VCaP (cell line): ENCODE measurements at regions not wholly inside any gene's neighbourhood (a gene's known extent, or its start where the extent isn't known, plus 50 kb on each side); places are given as distances from the start of the nearest gene placed in this dataset.

Source experiments
- H3K27ac ChIP-seq: fragments of 450-650 bp; 2 replicates; pipeline ENCODE4 v1.5.1; 2017
- CTCF ChIP-seq: fragments of 450-650 bp; conservative IDR thresholded peaks from 2 replicates; pipeline ENCODE4 v1.5.1; 2017; ENCODE audit warnings: mild to moderate bottlenecking, moderate library complexity

DNA sequence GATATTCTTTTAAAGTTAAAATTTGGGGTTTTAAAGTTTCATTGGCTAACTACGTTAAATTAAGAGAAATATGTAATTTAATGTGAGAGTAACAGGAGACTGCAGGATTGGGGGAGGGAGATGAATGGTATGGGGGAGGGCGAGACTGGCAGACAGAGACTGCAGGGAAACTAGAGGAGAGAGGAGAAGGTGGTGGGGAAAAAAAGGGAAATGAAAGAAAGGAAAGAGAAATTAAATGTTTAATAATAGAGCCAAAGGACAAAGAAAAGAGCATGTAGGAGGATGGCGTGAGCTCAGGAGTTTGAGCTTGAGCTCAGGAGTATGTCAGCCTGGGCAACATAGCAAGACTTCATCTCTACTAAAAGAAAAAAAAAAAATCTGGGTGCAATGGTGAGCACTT is 115.9 kb downstream of the RFC3 start:
- H3K27ac ChIP-seq = no peak overlapping the region
- no peak for TF ChIP-seq CTCF

DNA sequence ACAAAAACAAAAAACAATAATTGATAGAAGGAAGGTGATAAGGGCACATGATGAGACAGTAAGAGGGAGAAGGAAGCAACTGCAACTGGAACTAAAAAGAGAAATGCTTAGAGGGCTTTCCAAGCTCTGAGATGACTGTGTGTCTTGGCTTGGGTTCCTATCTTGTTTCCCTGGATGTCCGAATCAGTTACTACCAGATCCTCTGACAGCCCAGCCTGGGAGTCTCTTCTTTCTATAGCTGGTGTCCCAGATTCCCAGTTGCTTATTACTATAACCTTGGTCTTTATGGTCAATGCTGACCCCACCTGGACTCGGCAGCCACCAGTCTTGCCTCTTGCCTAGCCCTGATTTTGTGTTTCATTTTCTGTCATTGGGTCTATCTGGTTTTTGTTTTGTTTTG is 116.4 kb downstream of the RFC3 start:
- H3K27ac ChIP-seq = no peak overlapping the region
- TF ChIP-seq CTCF = no peak

GRCh38 chr13:33934951-33935371 is 117.0 kb downstream of the RFC3 start:
- TF ChIP-seq CTCF = no peak

GRCh38 chr13:33935969-33936368 is 118.0 kb downstream of the RFC3 start:
- no peak for TF ChIP-seq CTCF

More at GRCh38 chr13:33934951-33935371, 117.0 kb downstream of the RFC3 start:
- H3K27ac ChIP-seq = no peak overlapping the region

DNA sequence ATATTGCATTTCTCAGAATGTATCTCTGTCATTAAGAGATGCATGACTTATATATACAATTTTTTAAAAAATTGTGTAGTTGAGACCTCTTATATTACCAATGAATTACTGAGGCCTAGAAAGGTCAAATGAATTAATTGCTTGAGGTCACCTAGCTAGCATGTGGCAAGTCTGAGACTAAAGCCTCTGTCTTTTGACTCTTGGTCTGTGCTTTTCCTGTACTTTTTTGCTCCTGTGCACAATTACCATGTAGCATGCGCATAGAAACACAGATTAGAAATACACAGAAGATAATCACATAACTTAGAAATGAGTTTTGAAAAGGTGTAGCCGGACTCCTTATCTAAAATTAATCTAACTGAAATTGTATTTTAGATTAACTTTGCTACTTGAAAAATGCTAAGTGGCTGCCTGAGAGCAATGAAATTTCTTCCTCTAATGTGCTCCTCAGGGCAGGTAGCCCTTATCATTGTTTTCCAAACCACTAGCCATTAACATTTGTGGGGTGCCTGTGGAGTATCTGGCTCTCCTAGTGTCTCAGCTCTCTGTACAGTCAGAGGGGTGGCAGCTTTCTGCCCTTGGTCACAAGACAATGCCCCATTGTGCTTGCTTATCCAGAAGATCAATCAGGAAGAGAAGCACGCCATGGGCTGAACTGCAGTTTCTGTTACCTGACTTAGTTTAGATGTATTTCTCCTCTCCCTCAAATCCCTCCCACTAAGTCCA is 119.6 kb downstream of the RFC3 start:
- no peak for TF ChIP-seq CTCF

More at GRCh38 chr13:33935969-33936368, 118.0 kb downstream of the RFC3 start:
- H3K27ac ChIP-seq = no peak overlapping the region

GRCh38 chr13:33940256-33940655 is 122.3 kb downstream of the RFC3 start:
- TF ChIP-seq CTCF = no peak
- no peak overlapping the region for H3K27ac ChIP-seq

More for the DNA sequence above, 119.6 kb downstream of the RFC3 start:
- H3K27ac ChIP-seq = no peak overlapping the region

DNA sequence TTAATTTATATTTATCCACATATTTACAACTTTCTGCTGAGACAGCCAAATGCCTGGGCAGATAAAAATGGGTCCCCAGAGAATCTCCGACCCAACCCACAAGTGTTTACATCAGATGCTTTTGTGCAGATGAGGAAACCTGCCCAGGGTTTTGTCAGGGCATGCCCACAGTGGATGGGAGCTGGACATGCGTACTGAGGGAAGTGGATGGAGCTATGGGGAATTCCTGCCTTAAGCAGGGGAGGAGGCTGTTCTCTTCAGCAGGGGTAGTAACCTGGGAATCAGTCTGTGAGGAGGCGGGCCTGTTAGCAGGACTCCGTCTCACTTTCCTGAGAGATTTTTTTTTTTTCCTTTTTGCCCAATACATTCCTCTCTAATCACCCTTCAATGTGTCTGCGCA is 122.9 kb downstream of the RFC3 start:
- H3K27ac ChIP-seq = no peak overlapping the region
- TF ChIP-seq CTCF = no peak
